ENCODE measurements at regions not wholly inside any gene's neighbourhood (a gene's known extent, or its start where the extent isn't known, plus 50 kb on each side); places are given as distances from the start of the nearest gene placed in this dataset.

- no peak overlapping the region for H2BK20ac ChIP-seq (ENCODE audit: low read length)
- H3K18ac ChIP-seq (ENCODE audit: extremely low read depth, low read length), result no peak overlapping the region
- H2AFZ ChIP-seq (ENCODE audit: low read length), result no peak overlapping the region
- no peak overlapping the region for H2BK12ac ChIP-seq (ENCODE audit: low read depth, low read length)
- no peak overlapping the region for H4K8ac ChIP-seq (ENCODE audit: extremely low read depth, insufficient read depth, low read length)
- FAIRE-seq (no peak), DNase-seq (ENCODE audit: low read depth in 1 of 2, low spot score in 2 of 2) (no peak)
- no peaks in the 10 kb centered on the region for H3K9me3 ChIP-seq (ENCODE audit: insufficient read depth in 2 of 2, low read depth in 1 of 2, low read length in 1 of 2)
- H3K79me1 ChIP-seq (ENCODE audit: low read depth, low read length), result no peaks in the 10 kb centered on the region
- no peaks in the 10 kb centered on the region for H3K4me1 ChIP-seq (replicated peaks in 1 of 4; ENCODE audit: control insufficient read depth in 3 of 4, insufficient read depth in 4 of 4, low read length in 3 of 4)
- no peaks in the 10 kb centered on the region for H3K27me3 ChIP-seq (replicated peaks in 1 of 4; ENCODE audit: control insufficient read depth in 3 of 4, extremely low read depth in 1 of 4, insufficient read depth in 3 of 4, low read length in 3 of 4)
- H3K27ac ChIP-seq (ENCODE audit: low read depth, low read length), result no peak overlapping the region
- H4K91ac ChIP-seq (replicated peaks; ENCODE audit: insufficient read length, low read length), result no peak overlapping the region
- no peak overlapping the region for H3K56ac ChIP-seq (replicated peaks; ENCODE audit: insufficient read length, low read depth, low read length)
- no peak overlapping the region for H2BK120ac ChIP-seq (replicated peaks; ENCODE audit: low read depth, low read length)
- H2BK5ac ChIP-seq (ENCODE audit: low read depth, low read length), result no peak overlapping the region
- no peak overlapping the region for H3K9ac ChIP-seq (replicated peaks in 1 of 4; ENCODE audit: extremely low read depth in 1 of 4, low read depth in 3 of 4, low read length in 3 of 4)
- no peak overlapping the region for H3K4me2 ChIP-seq (ENCODE audit: insufficient read depth in 1 of 2, low read depth in 2 of 2, low read length in 2 of 2)
- H3K79me2 ChIP-seq (ENCODE audit: control insufficient read depth in 1 of 2, insufficient read depth in 2 of 2, low read length in 2 of 2), result no peaks in the 10 kb centered on the region
- H3K4ac ChIP-seq (replicated peaks; ENCODE audit: insufficient read length, low read depth, low read length), result no peak overlapping the region
- ChIA-PET CTCF (ENCODE audit: partially characterized antibody) (no interaction called here), POLR2A (ENCODE audit: partially characterized antibody) (no interaction called here)
- H4K20me1 ChIP-seq (replicated peaks in 1 of 2; ENCODE audit: control insufficient read depth in 1 of 2, insufficient read depth in 2 of 2, low read length in 2 of 2), result no peaks in the 10 kb centered on the region
- no peak overlapping the region for H3K14ac ChIP-seq (ENCODE audit: insufficient read length)
- no peak overlapping the region for H3K4me3 ChIP-seq (ENCODE audit: extremely low read depth in 1 of 4, insufficient read depth in 2 of 4, low read depth in 3 of 4, low read length in 4 of 4)
- H3K36me3 ChIP-seq (ENCODE audit: control insufficient read depth in 2 of 4, insufficient read depth in 4 of 4, low read length in 3 of 4), result no peaks in the 10 kb centered on the region
- H3K23ac ChIP-seq (ENCODE audit: insufficient read length), result no peak overlapping the region
- no peaks in the 10 kb centered on the region for H3K23me2 ChIP-seq (ENCODE audit: low read depth, low read length)
- no peak overlapping the region for H4K5ac ChIP-seq (ENCODE audit: insufficient read length, low read depth, low read length)
- no peak overlapping the region for H2AK5ac ChIP-seq (ENCODE audit: low read depth, low read length)
- TF ChIP-seq GABPA (IDR thresholded peaks at IDR 0.05; ENCODE audit: borderline replicate concordance, insufficient read depth, low read length) (no peak), JUN (IDR thresholded peaks at IDR 0.05; ENCODE audit: low read depth, low read length) (no peak), GTF2F1 (IDR thresholded peaks at IDR 0.05; ENCODE audit: borderline replicate concordance, low read depth, low read length) (no peak), POU5F1 (IDR thresholded peaks at IDR 0.05; ENCODE audit: low read depth, low read length) (no peak), CEBPB (IDR thresholded peaks at IDR 0.05; ENCODE audit: low read depth, low read length) (no peak), EGR1 (IDR thresholded peaks at IDR 0.05; ENCODE audit: borderline replicate concordance, low read depth, low read length) (no peak), SIN3A (conservative IDR thresholded peaks at IDR 0.05 in 1 of 2, IDR thresholded peaks at IDR 0.05 in 1 of 2; ENCODE audit: low read depth in 1 of 2, low read length in 2 of 2) (no peak), POLR2A (IDR thresholded peaks at IDR 0.05; ENCODE audit: control extremely low read depth in 1 of 2, low read depth in 2 of 2, low read length in 2 of 2) (no peak), POLR2AphosphoS5 (IDR thresholded peaks at IDR 0.05; ENCODE audit: low read depth, low read length) (no peak), TBP (IDR thresholded peaks at IDR 0.05; ENCODE audit: low read depth, low read length) (no peak), ZNF274 (IDR thresholded peaks at IDR 0.05; ENCODE audit: borderline replicate concordance, extremely low read depth, low read length) (no peak), RNF2 (IDR thresholded peaks at IDR 0.05; ENCODE audit: borderline replicate concordance, low read depth, low read length, missing control alignments, poor library complexity, severe bottlenecking) (no peak), CBX5 (IDR thresholded peaks at IDR 0.05; ENCODE audit: low read depth, low read length) (no peak), CREB1 (IDR thresholded peaks at IDR 0.05) (no peak), TAF1 (IDR thresholded peaks at IDR 0.05; ENCODE audit: low read depth, low read length) (no peak)
- no peak overlapping the region for H2BK15ac ChIP-seq (ENCODE audit: low read length)
Observed at GRCh38 chr15:47477341-47477740, 240.0 kb upstream of the SEMA6D start.

Measured in H1 (cell line).